ENCODE measurements at regions not wholly inside any gene's neighbourhood (a gene's known extent, or its start where the extent isn't known, plus 50 kb on each side); places are given as distances from the start of the nearest gene placed in this dataset.

DNA sequence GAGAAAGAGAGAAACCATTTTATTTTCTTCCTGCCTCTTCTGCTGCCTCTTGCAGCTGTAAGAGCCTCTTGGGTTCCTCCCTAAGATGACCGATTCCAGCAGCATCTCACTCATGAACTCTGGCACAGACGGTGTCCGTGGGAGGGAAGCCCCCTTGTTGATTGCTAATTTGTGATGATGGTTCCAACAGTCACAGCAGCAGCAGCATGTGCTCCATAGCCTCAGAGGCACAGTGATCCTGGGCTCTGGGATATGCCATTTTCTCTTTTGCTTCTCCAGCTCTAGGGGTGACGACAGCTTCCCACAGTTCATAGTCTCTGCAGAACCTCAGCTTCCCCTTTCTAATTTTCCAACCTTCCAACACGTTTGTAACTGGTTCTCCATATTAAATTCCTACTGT is 324.2 kb upstream of the HS6ST1 start:
- Mint-ChIP-seq H3K27me3 (no peaks in the 10 kb centered on the region), H3K27ac (no peak overlapping the region), H3K36me3 (ENCODE audit: low read depth) (no peaks in the 10 kb centered on the region), H3K4me3 (no peak overlapping the region), H3K9me3 (no peaks in the 10 kb centered on the region), H3K4me1 (ENCODE audit: low read depth) (no peaks in the 10 kb centered on the region)
- no peak for ATAC-seq (ENCODE audit: poor library complexity)
- intact Hi-C loops (cut with DNase I, micrococcal nuclease) = no loop called here
- H3K4me1 ChIP-seq (ENCODE audit: insufficient read depth, low read length) = no peaks in the 10 kb centered on the region
- H3K27ac ChIP-seq (ENCODE audit: low read depth in 1 of 2, low read length in 2 of 2) = no peak overlapping the region
- H3K27me3 ChIP-seq (ENCODE audit: control insufficient read depth in 1 of 2, insufficient read depth in 2 of 2, low read length in 2 of 2) = peaks cover 0 to 4% of the 10 kb centered on the region in 2 experiments
- H3K36me3 ChIP-seq (ENCODE audit: insufficient read depth, low read length) = no peaks in the 10 kb centered on the region
- CTCF ChIA-PET = no interaction called here
- TF ChIP-seq, protein P1, sequence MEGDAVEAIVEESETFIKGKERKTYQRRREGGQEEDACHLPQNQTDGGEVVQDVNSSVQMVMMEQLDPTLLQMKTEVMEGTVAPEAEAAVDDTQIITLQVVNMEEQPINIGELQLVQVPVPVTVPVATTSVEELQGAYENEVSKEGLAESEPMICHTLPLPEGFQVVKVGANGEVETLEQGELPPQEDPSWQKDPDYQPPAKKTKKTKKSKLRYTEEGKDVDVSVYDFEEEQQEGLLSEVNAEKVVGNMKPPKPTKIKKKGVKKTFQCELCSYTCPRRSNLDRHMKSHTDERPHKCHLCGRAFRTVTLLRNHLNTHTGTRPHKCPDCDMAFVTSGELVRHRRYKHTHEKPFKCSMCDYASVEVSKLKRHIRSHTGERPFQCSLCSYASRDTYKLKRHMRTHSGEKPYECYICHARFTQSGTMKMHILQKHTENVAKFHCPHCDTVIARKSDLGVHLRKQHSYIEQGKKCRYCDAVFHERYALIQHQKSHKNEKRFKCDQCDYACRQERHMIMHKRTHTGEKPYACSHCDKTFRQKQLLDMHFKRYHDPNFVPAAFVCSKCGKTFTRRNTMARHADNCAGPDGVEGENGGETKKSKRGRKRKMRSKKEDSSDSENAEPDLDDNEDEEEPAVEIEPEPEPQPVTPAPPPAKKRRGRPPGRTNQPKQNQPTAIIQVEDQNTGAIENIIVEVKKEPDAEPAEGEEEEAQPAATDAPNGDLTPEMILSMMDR (IDR thresholded peaks at IDR 0.05) = no peak
- POLR2A ChIA-PET = no interaction called here
- no peaks in the 10 kb centered on the region for H3K9me3 ChIP-seq (ENCODE audit: control insufficient read depth in 1 of 2, insufficient read depth in 1 of 2, low read length in 2 of 2)
- peak in 1 of 14 experiments; percentile 1 for DNase-seq
- H3K4me3 ChIP-seq (ENCODE audit: low read length) = no peak overlapping the region

DNA sequence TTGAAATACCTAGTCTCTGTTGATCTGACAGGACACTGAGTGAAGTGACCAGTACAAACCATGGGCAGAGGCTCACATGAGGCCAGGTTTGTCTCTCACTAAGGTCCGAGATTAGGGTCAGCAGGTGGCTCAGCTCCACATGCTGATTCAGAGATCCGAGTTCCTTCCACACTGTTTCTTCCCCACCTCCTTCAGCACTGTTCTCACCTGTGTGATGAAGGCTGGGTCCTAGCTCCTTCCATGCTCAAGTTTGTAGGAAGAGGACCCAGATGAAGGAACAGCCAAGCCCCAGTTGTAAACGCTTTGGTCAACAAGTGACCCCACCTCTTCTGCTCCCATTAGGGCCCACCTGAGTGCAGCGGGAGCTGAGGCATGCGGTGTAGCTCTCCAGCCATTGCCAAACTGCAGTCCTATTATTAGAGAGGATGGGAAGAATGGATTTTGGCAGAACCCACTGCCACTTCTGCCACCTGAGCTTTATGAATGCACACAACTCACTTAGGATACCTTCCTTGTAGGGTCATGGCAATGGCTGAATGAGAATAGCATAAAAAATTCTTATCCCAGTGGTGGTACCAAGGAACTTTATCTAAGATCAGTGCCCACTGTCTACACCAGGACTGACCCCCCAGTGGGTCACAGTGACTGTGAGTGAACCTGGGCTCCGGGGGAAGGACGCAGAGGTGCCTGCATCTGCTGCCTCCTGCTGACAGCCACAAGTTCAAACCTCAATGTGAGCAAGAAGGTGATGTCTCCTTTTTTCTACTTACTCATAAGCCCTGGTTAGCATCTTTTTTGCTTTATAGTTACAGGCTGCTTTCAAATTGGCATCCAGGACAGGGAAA is 324.8 kb upstream of the HS6ST1 start:
- Mint-ChIP-seq H3K27me3 (no peaks in the 10 kb centered on the region), H3K9me3 (no peaks in the 10 kb centered on the region), H3K4me3 (no peak overlapping the region), H3K36me3 (ENCODE audit: low read depth) (no peaks in the 10 kb centered on the region), H3K4me1 (ENCODE audit: low read depth) (no peaks in the 10 kb centered on the region), H3K27ac (no peak overlapping the region)
- intact Hi-C loops (cut with DNase I, micrococcal nuclease) = no loop called here
- DNase-seq (peak in 1 of 14 experiments; percentile 8), ATAC-seq (ENCODE audit: poor library complexity) (no peak)
- Histone ChIP-seq H3K9me3 (ENCODE audit: control insufficient read depth in 1 of 2, insufficient read depth in 1 of 2, low read length in 2 of 2) (no peaks in the 10 kb centered on the region), H3K4me3 (ENCODE audit: low read length) (no peak overlapping the region), H3K36me3 (ENCODE audit: insufficient read depth, low read length) (no peaks in the 10 kb centered on the region), H3K4me1 (ENCODE audit: insufficient read depth, low read length) (no peaks in the 10 kb centered on the region), H3K27ac (ENCODE audit: low read depth in 1 of 2, low read length in 2 of 2) (no peak overlapping the region), H3K27me3 (ENCODE audit: control insufficient read depth in 1 of 2, insufficient read depth in 2 of 2, low read length in 2 of 2) (peaks cover 0 to 4% of the 10 kb centered on the region in 2 experiments)
- CTCF ChIA-PET = no interaction called here
- TF ChIP-seq, protein P1 (IDR thresholded peaks at IDR 0.05) = no peak
- POLR2A ChIA-PET = no interaction called here

DNA sequence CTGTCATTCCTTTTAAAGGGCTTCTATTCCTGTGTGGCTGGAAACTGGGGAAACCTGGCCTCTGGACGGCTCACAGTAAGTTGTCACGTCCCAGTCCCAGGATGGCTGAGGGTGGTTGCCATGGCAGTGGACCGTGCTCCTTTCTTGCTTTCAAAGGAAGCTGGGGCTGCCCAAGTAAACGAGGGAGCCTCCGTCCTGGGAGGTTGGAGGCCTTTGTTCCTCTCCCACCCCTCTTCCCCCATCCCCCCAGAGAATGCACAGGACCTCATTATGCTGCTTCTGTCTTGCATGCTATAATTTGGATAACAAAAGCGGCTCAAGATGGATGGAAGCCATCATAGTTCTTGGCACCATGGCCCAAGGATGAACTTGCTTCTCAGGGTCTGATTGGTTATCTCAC is 325.5 kb upstream of the HS6ST1 start:
- no peaks in the 10 kb centered on the region for H3K36me3 Mint-ChIP-seq (ENCODE audit: low read depth)
- intact Hi-C loops (cut with DNase I, micrococcal nuclease) = no loop called here
- DNase-seq (peak in 1 of 14 experiments; percentile 1), ATAC-seq (ENCODE audit: poor library complexity) (no peak)
- POLR2A ChIA-PET = no interaction called here
- Histone ChIP-seq H3K9me3 (ENCODE audit: control insufficient read depth in 1 of 2, insufficient read depth in 1 of 2, low read length in 2 of 2) (no peaks in the 10 kb centered on the region), H3K4me3 (ENCODE audit: low read length) (no peak overlapping the region), H3K36me3 (ENCODE audit: insufficient read depth, low read length) (no peaks in the 10 kb centered on the region), H3K4me1 (ENCODE audit: insufficient read depth, low read length) (no peaks in the 10 kb centered on the region), H3K27ac (ENCODE audit: low read depth in 1 of 2, low read length in 2 of 2) (no peak overlapping the region), H3K27me3 (ENCODE audit: control insufficient read depth in 1 of 2, insufficient read depth in 2 of 2, low read length in 2 of 2) (peaks cover 0 to 2% of the 10 kb centered on the region in 2 experiments)
- H3K4me3 Mint-ChIP-seq = no peak overlapping the region
- H3K27ac Mint-ChIP-seq = no peak overlapping the region
- H3K9me3 Mint-ChIP-seq = no peaks in the 10 kb centered on the region
- no peaks in the 10 kb centered on the region for H3K4me1 Mint-ChIP-seq (ENCODE audit: low read depth)
- CTCF ChIA-PET = no interaction called here
- TF ChIP-seq, protein P1 (IDR thresholded peaks at IDR 0.05) = no peak
- no peaks in the 10 kb centered on the region for H3K27me3 Mint-ChIP-seq

All from CD4-positive, alpha-beta T cell (primary cell).